ENCODE measurements at regions not wholly inside any gene's neighbourhood (a gene's known extent, or its start where the extent isn't known, plus 50 kb on each side); places are given as distances from the start of the nearest gene placed in this dataset.

- Histone ChIP-seq H3K4me2 (ENCODE audit: low read length) (no peak overlapping the region), H2AFZ (ENCODE audit: low read depth, low read length) (no peak overlapping the region), H3K4me3 (ENCODE audit: insufficient read depth, low read depth, low read length) (no peak overlapping the region), H3K79me2 (ENCODE audit: insufficient read depth, low read length) (no peaks in the 10 kb centered on the region), H3K9me3 (ENCODE audit: insufficient read depth, low read depth, low read length) (no peaks in the 10 kb centered on the region), H3K36me3 (ENCODE audit: insufficient read depth, low read length) (no peaks in the 10 kb centered on the region), H3K27ac (ENCODE audit: low read depth, low read length) (no peak overlapping the region), H4K20me1 (ENCODE audit: insufficient read depth, low read length) (no peaks in the 10 kb centered on the region), H3K9ac (ENCODE audit: low read length) (no peak overlapping the region), H3K27me3 (ENCODE audit: insufficient read depth, low read length) (no peaks in the 10 kb centered on the region), H3K4me1 (ENCODE audit: insufficient read depth, low read length) (no peaks in the 10 kb centered on the region)
- Mint-ChIP-seq H3K4me1 (ENCODE audit: low read depth, unreplicated experiment) (peaks cover 7% of the 10 kb centered on the region), H3K9me3 (ENCODE audit: unreplicated experiment) (no peaks in the 10 kb centered on the region), H3K27me3 (ENCODE audit: low read depth, unreplicated experiment) (no peaks in the 10 kb centered on the region), H3K27ac (ENCODE audit: unreplicated experiment) (no peak overlapping the region), H3K36me3 (ENCODE audit: low read depth, unreplicated experiment) (no peaks in the 10 kb centered on the region), H3K4me3 (ENCODE audit: unreplicated experiment) (no peak overlapping the region)
- TF ChIP-seq, protein P1, sequence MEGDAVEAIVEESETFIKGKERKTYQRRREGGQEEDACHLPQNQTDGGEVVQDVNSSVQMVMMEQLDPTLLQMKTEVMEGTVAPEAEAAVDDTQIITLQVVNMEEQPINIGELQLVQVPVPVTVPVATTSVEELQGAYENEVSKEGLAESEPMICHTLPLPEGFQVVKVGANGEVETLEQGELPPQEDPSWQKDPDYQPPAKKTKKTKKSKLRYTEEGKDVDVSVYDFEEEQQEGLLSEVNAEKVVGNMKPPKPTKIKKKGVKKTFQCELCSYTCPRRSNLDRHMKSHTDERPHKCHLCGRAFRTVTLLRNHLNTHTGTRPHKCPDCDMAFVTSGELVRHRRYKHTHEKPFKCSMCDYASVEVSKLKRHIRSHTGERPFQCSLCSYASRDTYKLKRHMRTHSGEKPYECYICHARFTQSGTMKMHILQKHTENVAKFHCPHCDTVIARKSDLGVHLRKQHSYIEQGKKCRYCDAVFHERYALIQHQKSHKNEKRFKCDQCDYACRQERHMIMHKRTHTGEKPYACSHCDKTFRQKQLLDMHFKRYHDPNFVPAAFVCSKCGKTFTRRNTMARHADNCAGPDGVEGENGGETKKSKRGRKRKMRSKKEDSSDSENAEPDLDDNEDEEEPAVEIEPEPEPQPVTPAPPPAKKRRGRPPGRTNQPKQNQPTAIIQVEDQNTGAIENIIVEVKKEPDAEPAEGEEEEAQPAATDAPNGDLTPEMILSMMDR (IDR thresholded peaks at IDR 0.05; ENCODE audit: insufficient read depth, low read depth, low read length): no peak
- no peak for TF ChIP-seq EZH2 (IDR thresholded peaks at IDR 0.05; ENCODE audit: insufficient read depth, low read length)
- DNase-seq (ENCODE audit: low read depth): no peak
- no peak for FAIRE-seq
Observed at GRCh38 chr18:39991696-39992265, 1963.3 kb upstream of the PIK3C3 start.

DNA sequence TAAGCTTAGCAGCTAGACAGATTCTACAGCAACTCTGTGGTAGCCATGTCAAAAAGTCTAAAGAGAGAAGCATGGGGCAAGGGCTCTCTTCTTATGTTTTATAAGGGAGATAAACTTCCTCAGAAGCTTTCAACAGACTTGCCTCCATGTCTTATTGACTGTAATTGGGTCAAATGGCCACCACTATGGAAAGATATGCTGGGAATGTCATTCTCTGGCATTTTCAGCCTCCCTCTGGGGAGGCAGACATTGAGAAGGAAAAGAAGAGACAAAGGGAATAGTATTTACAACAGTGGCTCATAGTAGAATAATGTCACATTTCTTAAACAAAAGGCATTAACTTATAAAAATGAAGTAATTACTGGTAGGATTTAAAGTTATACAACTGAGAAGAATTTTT lies 1964.5 kb upstream of the PIK3C3 start:
- Histone ChIP-seq H3K4me2 (ENCODE audit: low read length) (no peak overlapping the region), H3K36me3 (ENCODE audit: insufficient read depth, low read length) (no peaks in the 10 kb centered on the region), H2AFZ (ENCODE audit: low read depth, low read length) (no peak overlapping the region), H3K9ac (ENCODE audit: low read length) (no peak overlapping the region), H3K4me3 (ENCODE audit: insufficient read depth, low read depth, low read length) (no peak overlapping the region), H3K9me3 (ENCODE audit: insufficient read depth, low read depth, low read length) (no peaks in the 10 kb centered on the region), H3K4me1 (ENCODE audit: insufficient read depth, low read length) (no peaks in the 10 kb centered on the region), H3K79me2 (ENCODE audit: insufficient read depth, low read length) (no peaks in the 10 kb centered on the region), H4K20me1 (ENCODE audit: insufficient read depth, low read length) (no peaks in the 10 kb centered on the region), H3K27ac (ENCODE audit: low read depth, low read length) (no peak overlapping the region), H3K27me3 (ENCODE audit: insufficient read depth, low read length) (no peaks in the 10 kb centered on the region)
- Mint-ChIP-seq H3K9me3 (ENCODE audit: unreplicated experiment) (no peaks in the 10 kb centered on the region), H3K4me3 (ENCODE audit: unreplicated experiment) (no peak overlapping the region), H3K27ac (ENCODE audit: unreplicated experiment) (no peak overlapping the region), H3K27me3 (ENCODE audit: low read depth, unreplicated experiment) (no peaks in the 10 kb centered on the region), H3K4me1 (ENCODE audit: low read depth, unreplicated experiment) (peaks cover 5% of the 10 kb centered on the region), H3K36me3 (ENCODE audit: low read depth, unreplicated experiment) (no peaks in the 10 kb centered on the region)
- FAIRE-seq (no peak), DNase-seq (ENCODE audit: low read depth) (no peak)
- TF ChIP-seq EZH2 (IDR thresholded peaks at IDR 0.05; ENCODE audit: insufficient read depth, low read length): no peak
- TF ChIP-seq, protein P1 (IDR thresholded peaks at IDR 0.05; ENCODE audit: insufficient read depth, low read depth, low read length): no peak

- Histone ChIP-seq H4K20me1 (ENCODE audit: insufficient read depth, low read length) (no peaks in the 10 kb centered on the region), H2AFZ (ENCODE audit: low read depth, low read length) (no peak overlapping the region), H3K4me3 (ENCODE audit: insufficient read depth, low read depth, low read length) (no peak overlapping the region), H3K4me1 (ENCODE audit: insufficient read depth, low read length) (no peaks in the 10 kb centered on the region), H3K27ac (ENCODE audit: low read depth, low read length) (no peak overlapping the region), H3K4me2 (ENCODE audit: low read length) (no peak overlapping the region), H3K27me3 (ENCODE audit: insufficient read depth, low read length) (no peaks in the 10 kb centered on the region), H3K36me3 (ENCODE audit: insufficient read depth, low read length) (no peaks in the 10 kb centered on the region), H3K79me2 (ENCODE audit: insufficient read depth, low read length) (no peaks in the 10 kb centered on the region), H3K9ac (ENCODE audit: low read length) (no peak overlapping the region), H3K9me3 (ENCODE audit: insufficient read depth, low read depth, low read length) (no peaks in the 10 kb centered on the region)
- Mint-ChIP-seq H3K27me3 (ENCODE audit: low read depth, unreplicated experiment) (no peaks in the 10 kb centered on the region), H3K9me3 (ENCODE audit: unreplicated experiment) (peaks cover 2% of the 10 kb centered on the region), H3K36me3 (ENCODE audit: low read depth, unreplicated experiment) (no peaks in the 10 kb centered on the region), H3K4me3 (ENCODE audit: unreplicated experiment) (no peak overlapping the region), H3K4me1 (ENCODE audit: low read depth, unreplicated experiment) (no peaks in the 10 kb centered on the region), H3K27ac (ENCODE audit: unreplicated experiment) (no peak overlapping the region)
- TF ChIP-seq EZH2 (IDR thresholded peaks at IDR 0.05; ENCODE audit: insufficient read depth, low read length): no peak
- TF ChIP-seq, protein P1 (IDR thresholded peaks at IDR 0.05; ENCODE audit: insufficient read depth, low read depth, low read length): no peak
- DNase-seq (ENCODE audit: low read depth) (no peak), FAIRE-seq (no peak)
Observed at GRCh38 chr18:39976771-39977170, 1978.3 kb upstream of the PIK3C3 start.
